Muscle of back (tissue), 3 donors: ENCODE measurements at regions not wholly inside any gene's neighbourhood (a gene's known extent, or its start where the extent isn't known, plus 50 kb on each side); places are given as distances from the start of the nearest gene placed in this dataset.
"Not testable (repeated sequence)": the region's sequence is repeated elsewhere in the genome, so short reads cannot be mapped to it uniquely, and the experiment has no call there.

ENCODE experiments used
- DNase-seq, 3 donors: peaks; one replicate each; pipeline versions ENCODE4 v3.0.0 to v3.0.0-alpha.2; 2013

DNA sequence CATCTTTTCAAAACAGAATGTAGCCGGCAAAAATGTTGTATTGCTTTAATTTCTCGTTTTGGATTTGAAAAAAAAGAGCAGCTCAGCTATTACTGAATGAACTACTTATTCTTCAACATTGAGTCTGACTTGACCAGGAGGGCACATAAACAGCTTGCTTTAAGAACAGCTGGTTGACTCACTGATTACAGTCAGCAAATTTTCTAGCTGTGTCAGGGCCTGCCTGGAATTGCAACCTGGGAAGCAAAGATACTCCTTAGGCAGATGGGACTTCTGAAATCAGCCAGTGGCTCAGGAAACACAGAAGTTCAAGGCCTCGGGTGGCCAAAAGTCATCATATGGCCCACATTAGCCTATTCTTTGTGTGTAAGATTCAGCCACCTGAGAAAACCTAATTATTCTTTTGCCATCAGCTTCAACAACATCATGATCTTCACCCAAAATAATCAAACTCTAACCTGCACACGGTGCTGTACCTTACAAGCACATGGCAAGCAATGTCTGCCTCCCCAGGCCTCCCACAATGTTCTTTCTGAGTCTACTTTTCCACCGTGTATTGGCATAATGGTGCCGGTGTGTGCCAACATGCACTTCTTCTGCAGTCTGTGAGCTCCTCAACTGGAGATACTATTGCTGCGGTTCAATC is 307.2 kb downstream of the HHIPL2 start:
- no peak for DNase-seq

DNA sequence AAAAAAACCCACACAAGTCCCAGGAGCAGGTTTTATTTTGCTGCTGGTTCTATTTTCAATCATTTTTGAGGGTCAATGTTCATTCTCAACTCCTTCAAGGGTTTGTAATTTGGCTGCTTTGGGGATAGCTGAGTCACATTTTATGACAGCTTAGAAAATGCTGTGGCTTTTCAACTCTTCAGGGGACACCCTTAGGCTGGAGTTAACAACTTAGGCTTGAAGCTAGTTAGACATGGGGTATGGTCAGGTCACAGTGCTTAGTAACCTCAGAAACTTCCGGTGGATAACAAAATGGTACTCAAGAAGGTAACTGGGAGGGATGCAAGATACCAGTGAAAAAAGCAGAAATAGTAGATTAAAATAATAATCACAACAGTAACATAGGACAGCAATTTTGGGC is 308.8 kb downstream of the HHIPL2 start:
- DNase-seq = no peak

DNA sequence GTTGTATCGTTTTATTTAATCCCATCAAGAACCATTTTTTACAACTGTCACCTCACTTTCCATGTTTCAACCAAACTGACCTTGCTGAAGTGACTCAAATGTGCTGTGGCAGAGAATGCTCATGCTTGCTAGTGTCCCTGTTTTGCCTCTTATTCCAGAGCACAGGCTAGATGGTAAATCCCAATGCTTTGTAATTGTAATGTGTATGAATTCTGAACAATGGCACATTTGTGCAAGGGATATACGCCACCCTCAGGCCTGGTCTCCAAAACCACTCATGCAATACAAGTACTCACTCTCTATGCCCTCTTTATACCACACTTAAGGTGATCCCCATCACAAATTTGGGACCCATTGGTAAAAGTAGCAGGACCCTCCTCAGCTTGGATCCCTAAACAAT is 313.6 kb downstream of the HHIPL2 start:
- no peak for DNase-seq

DNA sequence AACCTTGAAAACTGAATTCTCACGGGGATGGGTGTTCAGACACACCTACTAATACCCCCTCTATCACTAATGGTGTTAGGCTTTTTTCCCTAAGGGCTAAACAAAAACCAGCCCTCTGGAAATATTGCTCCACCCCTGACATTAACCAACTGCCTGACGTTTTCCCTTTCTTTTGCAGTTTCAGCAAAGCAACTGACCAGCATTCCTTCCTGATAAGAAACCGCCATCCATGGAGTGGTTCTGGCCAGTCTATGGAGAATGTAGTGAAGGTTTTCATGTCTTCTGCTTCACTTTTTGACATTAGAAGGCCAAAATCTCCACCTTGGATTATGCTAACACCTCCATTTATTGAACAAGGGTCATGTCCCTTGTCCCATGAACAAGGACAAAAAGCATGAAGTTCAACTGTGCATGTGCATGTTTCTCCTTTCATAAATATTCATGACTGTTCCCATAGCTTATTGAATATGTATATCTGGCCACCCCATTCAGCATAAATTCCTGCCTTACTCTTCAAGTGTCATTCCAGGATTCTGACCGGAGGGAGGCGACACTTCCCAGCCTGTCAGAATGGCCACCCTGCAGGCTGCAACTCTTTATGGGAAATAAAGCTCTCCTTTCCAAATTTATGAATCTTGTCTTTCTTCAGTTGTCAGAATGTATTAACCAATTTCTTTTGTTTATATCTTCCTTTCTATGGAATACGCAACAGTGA is 314.3 kb downstream of the HHIPL2 start:
- DNase-seq = no peak

DNA sequence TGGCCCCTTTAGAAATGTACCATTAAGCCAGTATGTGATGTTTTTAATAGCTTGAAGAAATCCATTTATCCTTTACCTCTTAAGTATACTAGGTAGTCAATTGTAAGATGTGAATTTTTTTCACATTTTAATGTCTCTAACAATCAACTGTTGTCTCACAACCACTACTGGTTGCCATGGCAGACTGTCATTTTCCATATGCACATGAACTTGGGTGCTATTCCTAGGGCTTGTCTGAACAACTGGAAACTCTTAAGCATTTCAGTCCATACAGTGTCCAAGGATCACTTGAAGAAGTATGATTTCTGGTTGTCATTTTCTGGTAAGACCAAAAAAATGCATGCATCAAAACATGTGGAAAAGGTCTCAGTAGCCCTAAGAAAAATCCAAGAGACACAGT is 315.1 kb downstream of the HHIPL2 start:
- no peak for DNase-seq

DNA sequence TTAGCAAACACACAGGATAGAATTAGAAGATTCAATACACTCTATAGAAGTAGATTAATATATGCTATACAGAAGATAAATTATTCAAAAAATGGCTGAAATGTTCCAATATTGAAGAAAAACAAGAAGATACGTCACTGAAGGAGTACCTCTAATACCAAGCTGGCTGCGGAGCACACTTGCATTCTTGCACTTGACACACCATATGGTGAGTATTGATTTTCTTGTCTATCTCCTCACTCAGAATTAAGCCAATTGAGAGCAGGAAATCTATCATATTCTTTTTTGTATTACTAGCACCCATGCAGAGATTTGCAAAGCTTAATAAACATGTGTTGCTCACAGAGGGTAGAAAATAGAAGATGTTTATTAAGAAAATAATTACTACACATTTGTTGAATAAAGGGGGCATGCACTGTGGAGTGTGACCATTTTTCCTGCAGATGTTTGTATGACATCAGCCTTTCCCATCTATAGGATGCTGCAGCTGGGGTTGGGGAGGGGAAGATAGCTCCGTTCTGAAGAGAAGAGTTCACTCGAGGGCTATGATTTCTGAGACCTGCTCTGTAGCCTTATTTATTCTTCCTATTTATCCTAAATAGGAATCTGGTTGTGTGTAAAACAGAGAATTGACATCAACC is 318.1 kb downstream of the HHIPL2 start:
- peak in 1 of 3 donors; percentile 23 for DNase-seq

DNA sequence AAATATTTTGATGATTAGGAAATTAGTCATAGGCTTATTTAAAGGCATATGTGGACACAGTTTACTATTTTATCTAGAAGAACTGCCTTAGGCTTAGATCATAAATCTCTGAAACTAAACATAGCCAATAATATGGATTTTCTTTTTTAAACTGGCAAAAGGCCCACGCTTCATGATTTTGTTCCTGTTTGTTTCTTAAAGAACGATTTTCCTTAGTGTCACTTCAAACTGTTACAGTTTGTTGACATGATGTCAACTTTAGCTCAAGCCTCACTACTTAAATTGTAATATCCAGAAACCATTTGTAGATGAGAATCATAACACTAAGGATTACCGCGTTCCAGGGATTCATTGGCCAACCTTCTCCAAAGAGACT is 322.6 kb downstream of the HHIPL2 start:
- DNase-seq = peak; percentile 52 to 72 (median 68)

DNA sequence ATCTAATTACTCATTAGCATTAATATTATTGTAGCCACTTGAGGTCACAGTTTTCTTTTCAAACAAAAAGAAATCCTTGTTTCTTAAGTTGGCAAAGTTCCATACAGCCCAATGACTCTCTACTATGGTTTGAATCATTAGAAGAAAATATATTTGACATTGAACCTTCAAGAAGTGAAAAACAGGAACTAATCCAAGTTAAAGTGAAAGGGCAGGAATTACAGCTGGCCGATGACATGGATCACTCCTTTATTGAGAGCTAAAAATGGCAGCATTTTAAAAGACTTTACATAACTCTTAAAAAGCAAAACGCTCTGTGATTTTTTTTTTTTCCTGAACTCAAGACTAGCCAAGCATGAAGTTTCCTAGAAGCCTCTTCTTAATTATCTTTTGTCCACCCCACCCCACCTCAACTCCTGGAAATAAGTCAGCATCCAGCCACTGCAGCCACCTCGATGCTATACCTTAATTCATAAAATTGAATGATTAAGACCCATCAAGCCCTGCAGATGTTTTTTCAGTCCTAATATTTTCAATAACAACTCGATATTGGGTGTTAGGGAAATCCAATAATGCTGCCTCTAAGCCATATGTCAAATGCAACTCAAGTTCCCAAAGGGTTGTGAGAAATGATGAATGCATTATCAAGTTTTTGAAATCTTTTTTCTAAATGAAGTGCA is 323.1 kb downstream of the HHIPL2 start:
- DNase-seq = peak; percentile 16 to 55 (median 32)

DNA sequence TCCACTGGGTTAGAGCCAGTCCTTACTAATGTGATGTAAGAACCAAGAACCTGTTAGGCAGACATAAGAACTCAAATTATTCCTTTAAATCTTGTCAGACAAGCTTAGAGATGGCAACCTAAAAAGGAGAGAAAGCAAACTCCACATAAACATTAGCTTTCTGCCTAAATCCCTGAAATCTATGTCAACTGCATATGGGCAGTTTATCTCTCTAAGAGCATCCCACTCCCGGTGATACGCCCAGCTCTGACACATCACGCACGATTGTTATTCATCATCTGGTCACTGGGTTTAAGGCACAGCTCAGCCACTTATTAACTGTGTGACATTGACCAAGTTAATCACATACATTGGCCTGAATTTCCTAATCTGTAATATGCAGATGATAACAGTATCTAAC is 323.7 kb downstream of the HHIPL2 start:
- DNase-seq = no peak

DNA sequence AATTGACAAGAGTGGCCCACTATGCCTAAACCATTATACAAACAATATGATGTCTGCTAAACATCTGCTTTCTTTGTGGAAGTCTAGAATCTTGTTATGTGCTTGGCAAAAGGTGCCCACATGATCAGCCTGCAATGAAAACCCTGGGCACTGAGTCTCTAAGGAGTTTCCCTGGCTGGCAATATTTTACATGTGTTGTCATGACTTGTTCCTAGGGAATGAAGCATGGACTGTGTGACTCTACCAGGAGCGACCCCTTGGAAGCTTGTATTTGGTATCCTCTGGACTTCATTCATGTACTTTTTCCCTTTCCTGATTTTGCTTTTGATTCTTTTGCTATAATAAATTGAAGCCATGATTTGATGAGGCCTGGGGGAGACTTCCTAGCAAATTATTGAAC is 324.9 kb downstream of the HHIPL2 start:
- no peak for DNase-seq

DNA sequence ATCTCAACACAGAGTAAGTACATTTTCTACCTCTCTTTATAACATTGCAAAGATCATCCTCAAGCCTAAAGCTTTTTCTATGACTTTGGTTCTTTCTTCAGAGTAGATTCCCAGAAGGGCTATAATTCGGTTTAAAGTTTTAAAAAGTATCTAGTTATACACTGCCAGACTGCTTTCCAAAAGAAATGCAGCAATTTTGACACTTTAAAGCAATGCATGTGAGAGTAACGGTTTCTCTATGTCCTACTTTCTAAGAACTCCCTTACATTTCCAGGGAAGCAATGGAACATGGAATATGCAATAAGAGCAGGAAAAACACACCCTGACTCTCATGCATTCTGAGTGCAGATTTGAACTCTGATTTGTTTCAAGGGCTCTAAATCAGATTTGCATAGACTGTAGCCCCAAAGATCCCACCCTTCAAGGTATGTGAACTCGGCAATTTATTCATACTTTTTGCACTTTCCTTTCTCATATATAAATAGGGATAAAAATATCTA is 331.6 kb downstream of the HHIPL2 start:
- DNase-seq = peak in 1 of 3 donors; percentile 24

DNA sequence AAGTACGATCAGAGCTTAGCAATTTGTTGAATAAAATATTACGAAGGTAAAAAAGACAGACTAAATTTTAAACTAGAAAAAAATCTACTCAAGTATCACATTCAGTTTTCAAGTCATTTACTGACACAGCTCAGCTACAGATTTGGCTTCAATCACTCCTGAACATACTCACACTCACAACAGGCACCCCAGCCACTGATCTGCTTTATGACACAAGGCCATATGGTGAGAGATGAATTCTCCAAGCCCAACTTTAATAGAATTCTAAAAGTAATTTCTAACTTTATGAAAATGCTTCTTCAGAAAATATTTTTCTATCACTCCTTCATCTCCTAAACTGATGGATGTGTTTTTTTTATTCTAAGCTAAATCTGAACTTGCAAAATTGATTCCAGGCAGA is 337.1 kb downstream of the HHIPL2 start:
- DNase-seq = no peak

DNA sequence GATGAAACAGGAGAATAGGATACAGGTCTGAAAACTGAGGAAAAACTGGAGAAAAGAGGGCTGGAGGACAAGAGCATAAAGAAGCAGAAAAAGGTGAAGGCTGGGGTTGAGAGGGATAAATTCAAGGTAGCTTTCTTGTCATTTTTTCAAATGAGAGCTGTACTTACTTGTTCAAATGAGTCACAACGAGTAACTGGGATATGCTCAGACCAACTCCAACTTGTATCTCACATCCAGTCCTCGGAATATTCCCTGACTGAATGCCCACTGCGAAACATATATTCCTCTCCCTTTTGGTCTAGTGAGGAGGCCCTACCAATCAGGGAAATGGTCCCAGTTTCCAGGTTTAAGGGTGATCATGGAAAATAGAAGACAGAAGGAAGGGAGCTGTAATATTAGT is 343.4 kb downstream of the HHIPL2 start:
- DNase-seq = no peak

DNA sequence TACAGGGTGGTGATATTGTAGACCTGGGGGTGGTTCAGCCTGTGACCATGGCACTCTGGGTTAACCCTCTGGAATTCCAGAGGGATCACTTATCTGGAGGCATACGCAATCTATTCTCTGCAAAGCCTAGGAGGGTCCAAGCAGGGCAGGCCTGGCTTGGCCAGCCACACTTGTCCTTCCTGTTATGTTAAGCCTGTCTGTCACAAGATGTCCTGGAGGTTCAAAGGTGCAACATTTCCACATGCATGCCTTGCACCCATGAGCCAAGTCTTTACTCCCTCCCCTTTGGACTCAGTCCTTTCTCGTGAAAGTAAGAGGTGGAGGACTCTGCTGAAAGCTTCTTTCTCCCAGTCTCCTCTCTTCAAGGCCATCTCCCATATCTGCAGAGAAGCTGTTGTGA is 345.1 kb downstream of the HHIPL2 start:
- DNase-seq = no peak

DNA sequence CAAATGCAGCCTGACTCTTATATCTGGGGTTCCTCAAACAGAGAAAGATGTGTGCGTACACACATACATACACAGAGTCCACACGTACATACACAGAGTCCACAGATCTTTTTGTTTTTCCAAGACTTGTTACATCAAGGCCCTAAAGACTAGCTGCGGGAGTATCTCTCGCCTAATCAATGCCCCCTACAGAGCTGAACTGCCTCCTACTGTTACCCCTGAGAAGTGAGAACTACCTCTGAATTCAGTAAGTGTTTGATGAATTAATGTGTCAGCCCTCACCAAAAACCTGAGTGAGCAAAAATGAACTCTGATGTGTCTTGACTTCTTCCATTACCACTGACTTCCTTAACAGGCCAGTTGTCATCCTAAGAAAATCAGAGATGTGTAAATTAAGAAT is 351.2 kb downstream of the HHIPL2 start:
- DNase-seq = no peak

DNA sequence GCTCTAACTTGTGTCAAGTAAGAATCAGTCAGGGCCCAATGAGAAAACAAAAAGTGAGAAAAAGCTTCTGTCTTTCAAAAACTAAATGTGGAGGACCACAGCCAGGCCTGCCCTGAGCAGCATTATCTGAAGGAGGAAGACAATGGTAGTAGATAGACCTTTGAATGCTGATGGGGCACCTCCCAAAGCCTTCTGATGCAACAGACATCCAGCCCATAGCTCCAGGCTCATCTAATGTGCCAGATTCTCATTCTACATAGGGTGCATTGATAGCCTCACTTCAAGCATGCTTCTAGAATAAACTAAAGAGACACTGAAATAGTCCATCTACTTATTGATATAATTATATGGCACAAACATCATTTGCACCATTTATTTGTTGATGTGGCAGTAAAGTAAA is 351.6 kb downstream of the HHIPL2 start:
- no peak for DNase-seq

DNA sequence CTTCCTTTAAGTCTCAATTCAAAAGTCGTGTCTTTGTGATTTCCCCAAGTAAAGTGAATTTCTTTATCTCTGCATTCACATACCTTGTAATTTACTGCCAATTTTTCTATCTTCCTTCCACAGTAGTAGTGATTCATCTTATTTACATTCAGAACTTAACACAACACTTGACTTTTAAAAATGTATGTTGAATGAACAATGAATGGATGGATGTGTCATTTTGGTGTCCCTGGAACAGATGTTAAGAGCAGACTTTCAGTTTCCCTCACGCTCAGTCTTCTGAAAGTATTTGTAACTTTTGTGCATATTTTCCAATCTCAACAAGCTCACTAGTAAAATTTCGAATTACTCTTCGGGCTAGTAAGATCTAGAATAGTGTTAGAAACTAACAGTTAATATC is 352.0 kb downstream of the HHIPL2 start:
- no peak for DNase-seq

DNA sequence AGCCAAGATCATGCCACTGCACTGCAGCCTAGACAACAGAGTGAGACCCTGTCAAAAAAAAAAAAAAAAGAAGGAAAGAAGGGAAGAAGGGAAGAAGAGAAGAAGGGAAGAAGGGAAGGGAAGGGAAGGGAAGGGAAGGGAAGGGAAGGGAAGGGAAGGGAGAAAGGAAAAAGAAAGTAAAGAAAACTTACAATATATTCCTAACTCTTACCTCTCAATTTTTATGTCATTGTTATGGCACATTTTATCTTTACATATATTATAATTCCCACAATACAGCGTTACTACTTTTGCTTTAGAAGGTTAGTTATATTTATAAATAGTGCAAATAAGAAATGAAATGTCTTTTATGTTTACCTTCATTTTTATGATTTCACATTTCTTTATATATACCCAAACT is 358.7 kb downstream of the HHIPL2 start:
- DNase-seq = no peak

DNA sequence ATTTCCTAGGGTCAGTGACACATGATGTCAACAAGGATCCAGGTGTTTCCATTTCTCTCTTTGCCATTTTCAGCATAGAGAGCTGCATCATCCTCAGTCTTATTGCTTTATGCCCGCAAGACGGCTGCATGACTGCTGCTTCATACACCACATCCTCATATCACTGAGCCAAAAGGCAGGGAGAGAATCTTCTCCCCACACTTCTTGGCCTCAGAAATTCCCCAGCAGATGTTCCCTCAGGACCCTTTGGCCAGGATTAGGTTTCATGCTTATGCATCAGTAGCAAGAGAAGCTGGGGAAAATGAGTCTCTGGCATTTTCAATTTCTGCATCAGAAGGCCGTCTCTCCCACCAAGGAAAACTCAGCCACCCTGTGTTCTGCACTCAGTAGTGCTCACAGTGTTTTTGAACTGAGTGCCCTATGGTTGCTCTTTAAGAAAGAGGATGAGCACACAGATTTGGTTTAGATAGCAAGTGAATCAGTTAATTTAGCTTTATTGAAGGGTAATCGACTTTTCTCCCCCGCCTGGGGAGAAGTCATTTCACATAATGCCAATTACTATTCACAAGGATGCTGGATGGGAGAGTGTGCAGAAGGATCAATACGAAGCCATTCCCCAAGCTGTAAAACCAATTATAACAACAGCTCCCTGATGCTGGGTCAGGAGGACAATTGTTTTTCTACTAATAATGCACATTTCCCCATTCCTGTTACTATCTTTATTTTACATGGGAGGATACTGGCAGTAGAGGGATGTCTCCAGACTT is 360.2 kb downstream of the HHIPL2 start:
- DNase-seq = no peak

DNA sequence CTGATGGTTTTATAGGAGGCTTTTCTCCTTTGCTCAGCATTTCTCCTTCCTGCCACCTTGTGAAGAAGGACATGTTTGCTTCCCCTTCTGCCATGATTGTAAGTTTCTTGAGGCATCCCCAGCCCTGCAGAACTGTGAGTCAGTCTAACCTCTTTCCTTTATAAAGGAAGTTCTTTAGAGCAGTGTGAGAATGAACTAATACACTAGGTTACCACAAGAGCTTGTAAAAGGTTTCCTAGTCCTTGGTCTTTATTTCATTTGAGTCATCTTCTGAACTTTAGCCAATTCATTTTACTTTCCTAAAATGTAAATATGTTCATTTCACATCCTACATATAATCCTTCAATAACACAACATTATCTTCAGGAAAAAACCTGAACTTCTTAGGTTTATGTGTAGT is 365.3 kb downstream of the HHIPL2 start:
- DNase-seq = no peak

DNA sequence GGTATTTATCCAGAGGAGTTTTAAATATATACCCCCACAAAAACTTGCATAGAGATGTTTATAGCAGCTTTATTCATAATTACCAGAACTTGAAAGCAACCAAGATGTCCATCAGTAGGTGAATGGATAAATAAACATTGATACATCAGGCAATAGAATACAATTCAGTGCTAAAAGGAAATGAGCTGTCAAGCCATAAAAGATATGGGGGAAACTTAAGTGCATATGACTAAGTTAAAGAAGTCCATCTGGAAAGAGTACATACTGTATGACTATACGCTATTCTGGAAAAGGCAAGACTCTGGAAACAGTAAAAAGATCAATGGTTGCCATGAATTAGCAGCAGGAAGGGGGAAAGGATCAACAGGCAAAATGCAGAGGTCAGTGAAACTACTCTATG is 366.7 kb downstream of the HHIPL2 start:
- DNase-seq = no peak

DNA sequence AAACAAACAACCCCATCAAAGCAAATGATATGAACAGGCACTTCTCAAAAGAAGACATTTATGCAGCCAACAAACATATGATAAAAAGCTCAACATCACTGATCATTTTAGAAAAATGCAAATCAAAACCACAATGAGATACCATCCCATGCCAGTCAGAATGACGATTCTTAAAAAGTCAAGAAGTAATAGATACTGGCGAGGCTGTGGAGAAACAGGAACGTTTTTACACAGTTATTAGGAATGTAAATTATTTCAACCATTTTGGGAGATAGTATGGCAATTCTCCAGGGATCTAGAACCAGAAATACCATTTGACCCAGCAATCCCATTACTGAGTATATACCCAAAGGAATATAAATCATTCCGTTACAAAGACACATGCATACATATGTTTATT is 370.4 kb downstream of the HHIPL2 start:
- not testable (repeated sequence) for DNase-seq
